ENCODE measurements at regions not wholly inside any gene's neighbourhood (a gene's known extent, or its start where the extent isn't known, plus 50 kb on each side); places are given as distances from the start of the nearest gene placed in this dataset.

GRCh38 chr9:90702441-90702955, 59.9 kb upstream of the DIRAS2 start:
- no peak for TF ChIP-seq CTCF (IDR thresholded peaks at IDR 0.05)
- TF ChIP-seq ZFX (IDR thresholded peaks at IDR 0.05; ENCODE audit: borderline replicate concordance): no peak
